Activated CD8-positive, alpha-beta memory T cell treated with anti-CD3 and anti-CD28 coated beads for 1 hour (primary cell): ENCODE measurements at regions not wholly inside any gene's neighbourhood (a gene's known extent, or its start where the extent isn't known, plus 50 kb on each side); places are given as distances from the start of the nearest gene placed in this dataset.

Experiments used
- DNase-seq, 2 donors: peaks; one replicate each; pipeline ENCODE4 v3.0.0-alpha.2; 2020; ENCODE audit warnings: low read depth in 1 of 2; ENCODE audit errors: extremely low read depth in 1 of 2

DNA sequence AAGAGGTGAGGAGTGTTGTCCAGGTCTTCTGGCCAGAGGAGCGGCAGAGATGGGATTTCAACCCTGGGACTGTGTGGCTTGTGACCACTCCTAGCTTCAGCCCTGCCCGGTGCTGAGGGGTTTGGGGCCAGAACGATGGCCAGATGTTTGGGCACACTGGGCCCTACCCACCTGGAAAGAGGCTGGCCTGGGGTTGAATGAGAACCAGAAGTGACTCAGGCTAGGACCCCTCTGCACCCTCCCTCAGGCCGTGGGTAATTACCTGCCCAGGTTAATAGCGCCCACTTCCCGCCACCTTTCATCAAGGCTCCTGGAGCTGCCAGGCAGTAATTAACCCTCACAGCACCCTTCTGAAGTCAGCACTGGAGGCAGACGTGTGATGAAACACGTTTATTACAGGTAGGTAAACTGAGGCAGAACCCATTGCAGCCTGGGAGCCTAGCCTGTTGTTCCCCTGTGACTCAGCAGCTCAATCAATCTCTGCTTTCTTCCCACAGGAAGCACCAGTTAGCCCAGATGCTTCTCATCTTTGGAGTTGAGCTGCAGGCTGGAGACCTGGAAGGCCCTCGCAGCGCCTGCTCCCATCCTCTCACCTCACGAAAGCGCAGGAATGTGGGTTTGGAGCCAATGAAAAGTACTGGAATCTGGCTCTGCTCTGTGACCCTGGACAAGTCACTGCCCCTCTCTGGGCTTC lies 120.8 kb downstream of the CEBPB start:
- DNase-seq = no peak

- no peak for DNase-seq
These were observed 121.5 kb downstream of the CEBPB start for GRCh38 chr20:50312002-50312681.

GRCh38 chr20:50312682-50313521 lies 122.3 kb downstream of the CEBPB start:
- DNase-seq = no peak

DNA sequence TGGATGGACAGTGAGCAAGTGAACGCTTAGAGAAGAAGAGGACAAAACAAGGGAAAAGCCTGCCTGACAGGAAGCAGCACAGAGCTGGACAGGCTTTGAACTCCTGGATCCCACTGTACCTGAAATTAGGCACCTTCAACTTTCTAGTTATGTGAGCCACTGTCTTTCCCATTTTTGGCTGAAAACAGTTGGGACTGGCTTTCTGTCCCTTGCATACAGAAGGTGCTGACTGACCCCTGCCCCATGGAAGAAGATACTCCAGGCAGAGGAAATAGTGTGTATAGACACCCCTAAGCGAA lies 122.8 kb downstream of the CEBPB start:
- DNase-seq = no peak

GRCh38 chr20:50313827-50314677 lies 123.4 kb downstream of the CEBPB start:
- DNase-seq = no peak

DNA sequence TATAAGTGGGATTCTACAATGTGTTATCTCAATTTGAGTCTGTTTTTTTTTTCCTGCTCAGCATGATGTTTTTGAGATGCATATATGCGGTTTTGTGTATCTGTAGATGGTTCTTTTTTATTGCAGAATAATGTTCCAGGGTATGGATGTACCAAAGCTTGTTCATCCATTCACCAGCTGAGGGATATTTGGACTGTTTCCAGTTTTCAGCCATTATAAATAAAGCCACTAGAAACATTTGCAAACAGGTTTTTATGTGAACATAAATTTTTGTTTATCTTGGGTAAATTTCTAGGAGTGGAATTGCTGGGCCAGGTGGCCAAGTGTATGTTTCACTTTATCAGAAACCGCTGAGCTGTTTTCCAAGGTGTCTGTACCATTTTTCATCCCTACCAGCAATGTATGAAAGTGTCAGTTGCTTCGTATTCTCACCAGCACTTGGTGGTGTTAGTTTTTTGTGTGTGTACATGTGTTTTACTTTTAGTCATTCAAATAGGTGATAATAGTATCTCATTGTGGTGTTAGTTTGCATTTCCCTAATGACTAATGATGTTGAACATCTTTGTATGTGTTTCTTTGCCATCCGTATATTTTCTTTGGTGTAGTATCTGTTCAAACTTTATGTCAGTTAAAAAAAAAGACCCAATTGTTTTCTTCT lies 124.2 kb downstream of the CEBPB start:
- DNase-seq = no peak

DNA sequence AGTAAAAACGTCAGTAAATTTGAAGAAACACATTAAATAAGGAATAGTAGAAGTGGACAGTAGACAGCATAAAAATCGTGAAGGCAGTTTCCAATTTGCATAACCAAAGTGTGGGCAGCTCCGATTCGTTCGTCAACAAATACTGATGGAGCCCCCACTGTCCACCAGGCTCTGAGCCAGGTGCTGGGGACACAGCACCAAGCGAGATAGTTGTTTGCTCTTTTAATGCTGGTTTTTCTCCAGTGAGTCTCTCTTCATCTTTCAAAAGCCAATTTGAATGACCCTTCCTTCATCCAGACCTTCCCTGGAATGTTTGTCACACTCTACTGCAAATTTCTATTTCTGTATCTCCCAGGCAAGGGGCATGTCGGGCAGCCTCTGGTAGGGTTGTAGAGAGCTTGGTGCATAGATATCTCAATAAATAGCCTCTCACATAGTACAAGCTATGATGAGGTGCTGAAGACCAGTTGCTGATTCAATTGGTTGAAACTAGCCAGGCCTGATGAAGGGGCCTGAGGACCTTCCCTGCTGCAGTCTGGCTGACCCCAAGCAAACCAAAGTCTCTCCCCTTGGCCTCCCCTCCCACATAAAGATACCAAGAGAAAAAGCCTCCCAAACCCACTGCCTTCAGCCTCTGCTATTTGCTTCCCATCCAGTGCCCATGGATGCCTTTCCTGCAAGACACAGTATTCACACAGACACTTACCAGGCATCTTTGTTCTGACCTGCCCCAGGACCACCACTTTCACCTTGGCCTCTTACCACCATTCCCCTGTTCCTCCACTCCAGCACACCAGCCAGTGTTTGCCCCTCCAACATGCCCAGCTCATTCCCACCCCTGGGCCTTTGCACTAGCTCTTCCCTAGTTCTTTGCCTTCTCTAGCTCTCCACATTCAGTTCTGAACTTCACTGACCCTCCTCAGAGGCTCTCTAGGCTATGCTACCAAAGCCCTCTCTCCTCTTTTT lies 125.2 kb downstream of the CEBPB start:
- DNase-seq = no peak

DNA sequence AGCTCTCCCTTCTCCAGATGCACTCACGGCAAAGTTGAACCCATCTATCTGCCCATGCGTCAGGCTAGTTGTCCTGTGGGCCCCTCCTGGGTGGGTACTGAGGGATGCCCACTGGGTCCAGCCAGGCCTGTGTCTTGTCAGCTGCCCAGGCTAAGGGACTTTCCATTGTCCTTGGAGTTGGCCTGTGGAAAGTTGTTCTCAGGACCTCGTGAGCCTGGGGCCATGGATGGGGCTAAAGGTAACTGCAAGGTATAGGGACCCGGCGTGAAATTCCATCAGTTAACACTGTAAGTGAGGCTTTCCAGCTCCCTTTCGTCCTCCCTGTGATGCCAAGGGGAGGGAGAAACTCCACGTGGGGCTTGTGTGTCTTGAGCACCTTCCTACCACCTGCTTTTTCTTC lies 126.5 kb downstream of the CEBPB start:
- no peak for DNase-seq

- DNase-seq = no peak
These were observed 127.0 kb downstream of the CEBPB start for GRCh38 chr20:50317609-50318008.

DNA sequence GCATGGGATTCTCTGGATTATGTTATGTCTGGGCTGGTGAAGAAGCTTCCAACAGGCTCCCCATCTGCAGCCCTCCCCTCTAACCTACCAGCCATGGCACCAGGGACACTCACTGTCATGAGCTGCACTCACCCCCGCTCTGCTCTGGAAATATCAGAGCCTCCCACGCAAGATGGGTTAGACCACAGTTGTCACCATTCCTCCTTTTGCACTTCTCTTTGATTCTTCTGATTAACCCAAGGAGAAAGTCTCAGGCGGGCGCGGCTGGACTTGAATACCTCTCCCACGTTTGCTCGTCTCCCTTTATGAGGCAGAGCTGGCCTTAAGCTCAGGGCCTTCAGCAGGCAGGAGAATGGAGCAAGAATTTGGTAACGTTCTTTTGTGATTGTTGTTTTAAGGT lies 128.1 kb downstream of the CEBPB start:
- DNase-seq = no peak

DNA sequence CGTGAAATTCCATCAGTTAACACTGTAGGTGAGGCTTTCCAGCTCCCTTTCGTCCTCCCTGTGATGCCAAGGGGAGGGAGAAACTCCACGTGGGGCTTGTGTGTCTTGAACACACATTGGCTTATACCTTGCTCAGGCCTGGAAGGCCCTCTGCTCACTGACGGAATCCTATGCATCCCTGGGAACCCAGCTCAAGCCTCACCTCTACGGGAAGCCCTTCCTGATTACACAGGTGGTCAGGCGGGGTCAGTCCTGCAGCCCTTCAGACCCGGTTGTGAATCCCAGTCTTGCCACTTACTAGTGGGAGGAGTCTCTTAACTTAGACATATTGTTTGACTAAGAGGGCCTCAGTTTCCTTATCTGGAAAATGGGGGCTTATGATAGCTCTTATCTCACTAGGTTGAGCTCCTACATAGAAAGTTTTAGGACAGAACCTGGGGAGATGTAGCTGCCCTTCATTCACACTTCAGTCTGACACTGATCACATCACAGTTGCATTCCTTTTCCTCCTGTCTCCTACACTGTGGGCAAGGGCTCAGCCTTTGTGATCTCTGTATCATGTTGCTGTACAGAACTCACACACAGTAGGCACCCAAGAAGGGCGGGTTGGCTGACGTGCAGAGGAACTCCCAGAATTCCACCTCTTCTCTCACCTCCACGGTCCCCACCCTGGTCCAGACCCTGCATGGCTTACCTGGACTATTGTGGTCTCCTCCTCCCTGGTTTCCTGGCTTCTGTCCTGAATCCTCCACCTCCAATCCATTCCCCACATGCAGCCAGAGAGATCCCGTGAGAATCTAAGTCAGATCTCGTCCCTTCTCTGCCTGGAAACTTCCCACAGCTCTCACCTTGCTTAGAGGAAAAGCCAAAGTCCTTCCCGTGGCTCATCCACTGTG lies 129.6 kb downstream of the CEBPB start:
- DNase-seq = no peak

DNA sequence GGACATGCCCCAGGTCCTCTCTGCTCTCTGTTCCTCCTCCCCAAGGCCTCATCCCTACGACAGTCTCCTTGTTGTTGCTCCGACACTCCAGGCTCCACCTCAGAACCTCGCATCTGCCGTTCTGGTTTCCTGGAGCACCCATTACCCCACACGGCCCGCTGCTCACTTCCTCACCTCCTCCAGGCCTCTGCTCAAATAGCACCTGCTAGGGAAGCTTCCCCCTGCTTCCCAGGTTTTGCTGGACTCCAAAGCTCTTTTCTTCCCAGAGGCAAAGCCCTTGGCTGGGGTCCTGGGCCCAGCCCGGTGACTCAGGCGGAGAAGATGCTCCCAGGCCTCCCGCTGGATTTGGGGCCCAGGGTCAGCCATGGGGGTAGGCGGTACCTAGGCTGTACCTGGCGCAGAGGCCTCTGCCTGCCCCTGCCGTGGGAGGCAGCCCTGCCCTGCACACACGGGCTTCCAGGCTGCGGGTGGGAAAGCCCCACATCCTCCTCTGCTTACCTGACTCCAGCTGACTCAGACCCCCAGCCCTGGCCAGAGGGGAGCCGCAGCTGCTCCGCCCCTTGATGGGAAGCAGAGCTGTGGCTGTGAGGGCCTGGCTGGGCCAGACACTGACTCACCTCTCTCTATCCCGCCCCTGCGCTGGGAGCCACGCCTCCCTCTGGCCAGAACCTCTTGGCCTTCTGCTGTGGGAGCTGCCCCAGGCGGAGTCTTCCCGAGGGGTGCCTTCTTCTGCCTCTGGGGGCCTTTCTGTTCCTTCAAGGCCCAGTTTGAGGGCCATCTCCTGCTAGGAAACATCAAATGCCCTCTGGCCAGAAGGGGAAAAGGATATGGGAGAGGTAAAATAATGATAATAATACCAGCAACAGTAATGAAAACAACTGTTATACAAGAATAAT lies 130.5 kb downstream of the CEBPB start:
- DNase-seq = no peak

- DNase-seq = no peak
These were observed 131.3 kb downstream of the CEBPB start for GRCh38 chr20:50321797-50322480.

DNA sequence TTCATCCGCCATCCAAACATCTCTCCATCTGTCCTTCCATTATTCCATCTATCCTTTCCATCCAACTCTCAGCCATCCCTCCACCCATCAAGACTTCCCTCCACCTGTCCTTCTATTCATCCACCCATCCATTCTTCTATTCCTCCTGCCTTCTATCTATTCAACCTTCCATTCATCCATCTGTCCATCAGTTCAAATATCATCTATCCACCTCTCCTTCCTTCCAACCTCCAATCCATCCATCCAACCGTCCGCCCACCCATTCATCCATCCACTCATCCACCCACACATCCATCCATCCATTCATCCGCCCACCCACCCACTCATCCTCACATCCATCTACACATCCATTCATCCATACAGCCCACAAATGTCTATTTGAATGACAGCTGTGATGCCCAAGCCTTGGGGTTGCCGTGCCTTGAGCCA lies 132.1 kb downstream of the CEBPB start:
- no peak for DNase-seq

DNA sequence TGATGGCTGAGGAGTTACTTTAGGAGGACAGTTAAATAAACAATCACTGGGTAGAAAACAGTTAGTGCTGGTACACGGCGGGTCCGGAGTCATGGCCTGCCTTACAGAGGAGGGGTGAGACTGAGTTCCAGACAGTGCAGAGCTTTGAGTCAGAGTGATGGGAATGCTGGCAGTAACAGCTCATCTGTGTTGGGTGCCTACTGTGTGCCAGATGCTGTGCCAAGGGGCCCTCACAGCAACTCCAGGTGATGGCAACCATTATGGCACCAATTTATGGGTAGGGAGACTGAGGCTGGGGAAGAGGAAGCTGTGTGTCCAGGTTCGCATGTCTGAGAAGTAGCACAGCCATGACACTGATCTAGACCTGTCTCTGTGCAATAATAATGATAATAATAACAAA lies 132.6 kb downstream of the CEBPB start:
- no peak for DNase-seq

DNA sequence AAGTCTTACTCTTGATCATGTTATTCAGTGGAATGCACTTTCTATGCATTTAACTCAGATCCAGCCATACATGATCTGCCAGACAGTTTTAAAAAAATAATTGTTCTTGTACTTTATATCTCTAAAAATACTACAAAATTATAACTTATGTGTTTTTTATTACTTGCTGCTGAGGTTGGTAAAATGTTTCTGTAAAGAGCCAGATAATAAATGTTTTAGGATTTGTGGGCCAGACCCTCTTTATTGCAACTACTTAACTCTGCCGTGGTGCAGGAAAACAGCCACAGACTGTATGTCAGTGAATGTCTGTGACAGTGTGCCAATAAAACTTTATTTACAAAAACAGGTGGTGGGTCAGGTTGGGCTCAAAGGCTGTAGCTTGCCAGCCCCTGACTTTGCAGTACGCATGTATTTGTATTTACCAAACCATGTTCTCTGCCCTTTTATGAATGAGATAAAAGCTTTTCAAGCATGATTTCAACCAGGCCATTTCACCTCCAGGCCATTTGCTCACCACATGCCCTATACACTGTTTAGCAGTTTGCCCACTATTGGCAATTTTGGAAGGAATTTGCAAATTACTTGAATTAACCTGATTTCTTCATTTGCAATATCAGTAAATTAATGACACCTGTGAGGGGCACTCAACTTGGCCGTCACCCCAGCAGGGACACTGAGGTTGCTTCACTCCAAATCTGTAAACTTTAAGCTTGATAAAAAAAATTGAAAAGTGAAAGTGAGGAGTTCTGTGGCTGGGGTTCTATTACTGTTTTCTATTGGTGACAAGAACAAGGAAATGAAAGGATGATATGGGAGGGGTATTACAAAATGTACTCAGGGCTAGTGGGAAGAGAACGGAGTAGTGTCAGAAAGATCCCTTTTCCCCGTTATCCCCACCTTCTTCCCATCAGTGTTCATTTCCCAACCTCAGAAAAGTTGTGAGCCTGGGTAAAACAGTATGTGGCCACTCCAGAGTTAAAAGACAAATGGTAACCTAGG lies 133.4 kb downstream of the CEBPB start:
- DNase-seq = no peak
